HEK293 (cell line): ENCODE measurements at regions not wholly inside any gene's neighbourhood (a gene's known extent, or its start where the extent isn't known, plus 50 kb on each side); places are given as distances from the start of the nearest gene placed in this dataset.
A peak's percentile ranks its signal among the peaks of the same experiment; 100 is the strongest.

Experiments used
- CTCF ChIA-PET: fragments of 350-600 bp; formaldehyde crosslinking; extraction: SDS; loops from one replicate; lab custom pipeline; 2021; ENCODE audit warnings: antibody characterized with exemption; lab: Yijun Ruan, JAX
- POLR2A ChIA-PET: fragments of 300-600 bp; formaldehyde crosslinking; extraction: SDS; loops from one replicate; lab custom pipeline; 2020; ENCODE audit warnings: antibody characterized with exemption, inconsistent platforms; lab: Yijun Ruan, JAX
- H3K27ac ChIP-seq: fragments of 200-500 bp; sonication (Bioruptor generic); 2 replicates; pipeline ENCODE4 v1.5.1; 2014; ENCODE audit warnings: low read depth, low read length, control low read depth, inconsistent platforms; ENCODE audit errors: extremely low read depth
- H3K36me3 ChIP-seq, 2 experiments: fragments of 200-500 bp in 1 of 2; sonication (Bioruptor generic) in 1 of 2; 1 replicate in 1 of 2; 2 replicates in 1 of 2; pipeline ENCODE4 v1.5.1; 2014 to 2017; ENCODE audit warnings: inconsistent platforms in 2 of 2, low read length in 2 of 2; ENCODE audit not compliant: control insufficient read depth in 2 of 2, insufficient read depth in 1 of 2
- H3K4me1 ChIP-seq: fragments of 200-500 bp; sonication (Bioruptor generic); 2 replicates; pipeline ENCODE4 v1.5.1; 2014; ENCODE audit warnings: mild to moderate bottlenecking, low read length, inconsistent platforms; ENCODE audit not compliant: control insufficient read depth, insufficient read depth
- H3K4me3 ChIP-seq: 2 replicates; pipeline ENCODE4 v1.5.1; 2011; ENCODE audit warnings: low read depth, mild to moderate bottlenecking, control low read depth, low read length, moderate library complexity
- H3K9me3 ChIP-seq: fragments of 200-500 bp; sonication (Bioruptor generic); 2 replicates; pipeline ENCODE4 v1.5.1; 2014; ENCODE audit warnings: low read depth, low read length, inconsistent platforms; ENCODE audit not compliant: control insufficient read depth, insufficient read depth
- BCL11B ChIP-seq: fragments of 450-650 bp; formaldehyde crosslinking; IDR thresholded peaks from 2 replicates; pipeline ENCODE4 v1.5.1; 2016; ENCODE audit warnings: low read depth, missing biosample characterization, missing genetic modification characterization
- FEZF1 ChIP-seq: fragments of 450-650 bp; formaldehyde crosslinking; IDR thresholded peaks from 2 replicates; pipeline ENCODE4 v1.5.1; 2016; ENCODE audit warnings: missing biosample characterization, missing genetic modification characterization
- OSR2 ChIP-seq: fragments of 450-650 bp; formaldehyde crosslinking; IDR thresholded peaks from 2 replicates; pipeline ENCODE4 v1.5.1; 2016; ENCODE audit warnings: missing biosample characterization, missing genetic modification characterization
- SCRT2 ChIP-seq: fragments of 450-650 bp; formaldehyde crosslinking; IDR thresholded peaks from 2 replicates; pipeline ENCODE4 v1.5.1; 2016; ENCODE audit warnings: missing biosample characterization, missing genetic modification characterization
- ZIC2 ChIP-seq: fragments of 450-650 bp; formaldehyde crosslinking; IDR thresholded peaks from 2 replicates; pipeline ENCODE4 v1.5.1; 2016; ENCODE audit warnings: missing biosample characterization, missing genetic modification characterization
- ZNF214 ChIP-seq: fragments of 450-650 bp; formaldehyde crosslinking; IDR thresholded peaks from 2 replicates; pipeline ENCODE4 v1.5.1; 2017; ENCODE audit warnings: missing biosample characterization, mild to moderate bottlenecking, missing genetic modification characterization, borderline replicate concordance
- ZNF292 ChIP-seq: fragments of 450-650 bp; formaldehyde crosslinking; IDR thresholded peaks from 2 replicates; pipeline ENCODE4 v1.5.1; 2016; ENCODE audit warnings: low read depth, missing biosample characterization, missing genetic modification characterization, borderline replicate concordance
- ZNF391 ChIP-seq: fragments of 450-650 bp; formaldehyde crosslinking; IDR thresholded peaks from 2 replicates; pipeline ENCODE4 v1.5.1; 2016; ENCODE audit warnings: low read depth, missing biosample characterization, missing genetic modification characterization, borderline replicate concordance
- ZNF394 ChIP-seq: fragments of 450-650 bp; formaldehyde crosslinking; IDR thresholded peaks from 2 replicates; pipeline ENCODE4 v1.5.1; 2016; ENCODE audit warnings: missing biosample characterization, missing genetic modification characterization, mild to moderate bottlenecking, moderate library complexity, borderline replicate concordance
- ZNF416 ChIP-seq: fragments of 450-650 bp; formaldehyde crosslinking; IDR thresholded peaks from 2 replicates; pipeline ENCODE4 v1.5.1; 2016; ENCODE audit warnings: missing biosample characterization, missing genetic modification characterization
- ZNF521 ChIP-seq: fragments of 450-650 bp; formaldehyde crosslinking; IDR thresholded peaks from 2 replicates; pipeline ENCODE4 v1.5.1; 2017; ENCODE audit warnings: missing biosample characterization, mild to moderate bottlenecking, missing genetic modification characterization
- ZNF560 ChIP-seq: fragments of 450-650 bp; formaldehyde crosslinking; IDR thresholded peaks from 2 replicates; pipeline ENCODE4 v1.5.1; 2017; ENCODE audit warnings: missing biosample characterization, missing genetic modification characterization, borderline replicate concordance
- ZNF621 ChIP-seq: fragments of 450-650 bp; formaldehyde crosslinking; IDR thresholded peaks from 2 replicates; pipeline ENCODE4 v1.5.1; 2017; ENCODE audit warnings: missing biosample characterization, missing genetic modification characterization
- ZNF660 ChIP-seq: fragments of 450-650 bp; IDR thresholded peaks from 2 replicates; pipeline ENCODE4 v1.5.1; 2018; ENCODE audit warnings: missing biosample characterization, mild to moderate bottlenecking, missing genetic modification characterization
- ZNF76 ChIP-seq: fragments of 450-650 bp; formaldehyde crosslinking; IDR thresholded peaks from 2 replicates; pipeline ENCODE4; 2016; ENCODE audit warnings: low read depth, missing biosample characterization, missing genetic modification characterization, borderline replicate concordance
- ZNF776 ChIP-seq: fragments of 450-650 bp; formaldehyde crosslinking; IDR thresholded peaks from 2 replicates; pipeline ENCODE4 v1.5.0; 2017; ENCODE audit warnings: missing biosample characterization, missing genetic modification characterization, borderline replicate concordance
- TF ChIP-seq, protein P1 (sequence below): fragments of 450-650 bp; formaldehyde crosslinking; IDR thresholded peaks from 2 replicates; pipeline ENCODE4 v1.5.1; 2016; ENCODE audit warnings: missing biosample characterization, missing genetic modification characterization
- TF ChIP-seq, protein P2 (sequence below): fragments of 450-650 bp; formaldehyde crosslinking; IDR thresholded peaks from 2 replicates; pipeline ENCODE4 v1.5.1; 2017; ENCODE audit warnings: missing biosample characterization, missing genetic modification characterization
- TF ChIP-seq, protein P3 (sequence below): fragments of 450-650 bp; formaldehyde crosslinking; IDR thresholded peaks from 2 replicates; pipeline ENCODE4 v1.5.1; 2016; ENCODE audit warnings: missing biosample characterization, missing genetic modification characterization, borderline replicate concordance
- TF ChIP-seq, protein P4 (sequence below): fragments of 450-650 bp; formaldehyde crosslinking; IDR thresholded peaks from 2 replicates; pipeline ENCODE4 v1.5.1; 2016; ENCODE audit warnings: missing biosample characterization, missing genetic modification characterization

DNA sequence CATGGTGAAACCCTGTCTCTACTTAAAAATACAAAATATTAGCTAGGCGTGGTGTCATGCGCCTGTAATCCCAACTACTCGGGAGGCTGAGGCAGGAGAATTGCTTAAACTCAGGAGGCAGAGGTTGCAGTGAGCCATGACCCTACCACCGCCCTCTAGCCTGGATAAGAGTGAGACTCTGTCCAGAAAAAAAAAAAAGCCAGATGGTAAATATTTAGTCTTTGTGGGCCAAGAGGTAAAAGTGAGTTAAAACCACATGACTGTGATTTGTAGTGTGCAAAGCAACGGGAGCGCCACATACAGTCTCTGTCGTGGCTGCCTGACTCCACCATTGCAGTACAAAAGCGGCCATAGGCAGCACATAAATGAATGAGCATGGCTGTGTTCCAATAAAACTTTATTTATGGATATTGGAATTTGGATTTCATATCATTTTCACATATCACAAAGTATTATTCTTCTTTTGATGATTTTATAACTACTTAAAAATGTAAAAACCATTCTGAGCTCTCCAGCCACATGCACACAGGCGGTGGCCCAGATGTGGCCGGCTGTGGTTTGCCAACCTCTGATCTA is 51.8 kb upstream of the CASZ1 start:
- no peak for TF ChIP-seq ZNF521 (tag by site-specific recombination)
- no peak for TF ChIP-seq FEZF1
- TF ChIP-seq SCRT2 (tag by site-specific recombination), result no peak
- no peak for TF ChIP-seq ZNF214 (tag by site-specific recombination)
- TF ChIP-seq ZNF621 (tag by site-specific recombination), result no peak
- TF ChIP-seq, protein P1, sequence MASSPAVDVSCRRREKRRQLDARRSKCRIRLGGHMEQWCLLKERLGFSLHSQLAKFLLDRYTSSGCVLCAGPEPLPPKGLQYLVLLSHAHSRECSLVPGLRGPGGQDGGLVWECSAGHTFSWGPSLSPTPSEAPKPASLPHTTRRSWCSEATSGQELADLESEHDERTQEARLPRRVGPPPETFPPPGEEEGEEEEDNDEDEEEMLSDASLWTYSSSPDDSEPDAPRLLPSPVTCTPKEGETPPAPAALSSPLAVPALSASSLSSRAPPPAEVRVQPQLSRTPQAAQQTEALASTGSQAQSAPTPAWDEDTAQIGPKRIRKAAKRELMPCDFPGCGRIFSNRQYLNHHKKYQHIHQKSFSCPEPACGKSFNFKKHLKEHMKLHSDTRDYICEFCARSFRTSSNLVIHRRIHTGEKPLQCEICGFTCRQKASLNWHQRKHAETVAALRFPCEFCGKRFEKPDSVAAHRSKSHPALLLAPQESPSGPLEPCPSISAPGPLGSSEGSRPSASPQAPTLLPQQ (tag by site-specific recombination), result no peak
- TF ChIP-seq, protein P2, sequence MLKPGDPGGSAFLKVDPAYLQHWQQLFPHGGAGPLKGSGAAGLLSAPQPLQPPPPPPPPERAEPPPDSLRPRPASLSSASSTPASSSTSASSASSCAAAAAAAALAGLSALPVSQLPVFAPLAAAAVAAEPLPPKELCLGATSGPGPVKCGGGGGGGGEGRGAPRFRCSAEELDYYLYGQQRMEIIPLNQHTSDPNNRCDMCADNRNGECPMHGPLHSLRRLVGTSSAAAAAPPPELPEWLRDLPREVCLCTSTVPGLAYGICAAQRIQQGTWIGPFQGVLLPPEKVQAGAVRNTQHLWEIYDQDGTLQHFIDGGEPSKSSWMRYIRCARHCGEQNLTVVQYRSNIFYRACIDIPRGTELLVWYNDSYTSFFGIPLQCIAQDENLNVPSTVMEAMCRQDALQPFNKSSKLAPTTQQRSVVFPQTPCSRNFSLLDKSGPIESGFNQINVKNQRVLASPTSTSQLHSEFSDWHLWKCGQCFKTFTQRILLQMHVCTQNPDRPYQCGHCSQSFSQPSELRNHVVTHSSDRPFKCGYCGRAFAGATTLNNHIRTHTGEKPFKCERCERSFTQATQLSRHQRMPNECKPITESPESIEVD (tag by site-specific recombination), result no peak
- no peak for TF ChIP-seq ZNF660
- no peak for TF ChIP-seq ZNF560 (tag by site-specific recombination)
- TF ChIP-seq ZNF391 (tag by site-specific recombination), result no peak
- no peak for TF ChIP-seq ZNF416 (tag by site-specific recombination)
- no peak for TF ChIP-seq OSR2 (tag by site-specific recombination)
- TF ChIP-seq ZNF394 (tag by site-specific recombination), result no peak
- TF ChIP-seq, all 188 proteins: peak for 0
- no peak overlapping the region for H3K4me3 ChIP-seq
- no peaks in the 10 kb centered on the region for H3K36me3 ChIP-seq
- no peaks in the 10 kb centered on the region for H3K9me3 ChIP-seq
- ChIA-PET POLR2A (no interaction called here), CTCF (no interaction called here)
- H3K27ac ChIP-seq, result no peak overlapping the region
- no peaks in the 10 kb centered on the region for H3K4me1 ChIP-seq

DNA sequence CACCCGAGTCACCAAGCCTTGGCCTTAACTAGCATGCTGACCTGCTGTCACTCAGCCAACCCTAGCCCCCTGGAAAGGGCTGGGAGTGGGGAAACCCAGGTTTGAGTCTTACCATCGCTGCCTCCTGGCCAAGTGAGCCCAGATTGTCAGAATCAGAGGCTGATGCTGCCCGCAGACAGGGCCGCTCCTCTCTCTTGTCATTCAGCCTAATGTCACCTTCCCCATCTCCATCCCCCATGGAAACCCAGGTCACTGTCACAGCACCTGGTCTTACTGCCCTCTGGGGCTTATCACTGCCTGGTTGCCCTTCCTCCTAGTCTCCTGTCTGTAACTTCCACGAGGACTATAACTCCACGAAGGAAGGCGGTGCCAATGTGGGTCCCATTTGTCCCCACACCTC is 53.6 kb upstream of the CASZ1 start:
- no peaks in the 10 kb centered on the region for H3K36me3 ChIP-seq
- no peak overlapping the region for H3K27ac ChIP-seq
- TF ChIP-seq BCL11B (tag by site-specific recombination), result no peak
- 0 out of 2 replicates have a peak, but pooled peaks have one; percentile 12 for TF ChIP-seq ZIC2 (tag by site-specific recombination)
- ChIA-PET POLR2A (no interaction called here), CTCF (interaction anchor here (0.6 kb wide), 1 partner anchor 90 kb away, joined by 3 read pairs; no protein-coding TSS in a partner anchor)
- no peaks in the 10 kb centered on the region for H3K4me1 ChIP-seq
- no peaks in the 10 kb centered on the region for H3K9me3 ChIP-seq
- no peak overlapping the region for H3K4me3 ChIP-seq

DNA sequence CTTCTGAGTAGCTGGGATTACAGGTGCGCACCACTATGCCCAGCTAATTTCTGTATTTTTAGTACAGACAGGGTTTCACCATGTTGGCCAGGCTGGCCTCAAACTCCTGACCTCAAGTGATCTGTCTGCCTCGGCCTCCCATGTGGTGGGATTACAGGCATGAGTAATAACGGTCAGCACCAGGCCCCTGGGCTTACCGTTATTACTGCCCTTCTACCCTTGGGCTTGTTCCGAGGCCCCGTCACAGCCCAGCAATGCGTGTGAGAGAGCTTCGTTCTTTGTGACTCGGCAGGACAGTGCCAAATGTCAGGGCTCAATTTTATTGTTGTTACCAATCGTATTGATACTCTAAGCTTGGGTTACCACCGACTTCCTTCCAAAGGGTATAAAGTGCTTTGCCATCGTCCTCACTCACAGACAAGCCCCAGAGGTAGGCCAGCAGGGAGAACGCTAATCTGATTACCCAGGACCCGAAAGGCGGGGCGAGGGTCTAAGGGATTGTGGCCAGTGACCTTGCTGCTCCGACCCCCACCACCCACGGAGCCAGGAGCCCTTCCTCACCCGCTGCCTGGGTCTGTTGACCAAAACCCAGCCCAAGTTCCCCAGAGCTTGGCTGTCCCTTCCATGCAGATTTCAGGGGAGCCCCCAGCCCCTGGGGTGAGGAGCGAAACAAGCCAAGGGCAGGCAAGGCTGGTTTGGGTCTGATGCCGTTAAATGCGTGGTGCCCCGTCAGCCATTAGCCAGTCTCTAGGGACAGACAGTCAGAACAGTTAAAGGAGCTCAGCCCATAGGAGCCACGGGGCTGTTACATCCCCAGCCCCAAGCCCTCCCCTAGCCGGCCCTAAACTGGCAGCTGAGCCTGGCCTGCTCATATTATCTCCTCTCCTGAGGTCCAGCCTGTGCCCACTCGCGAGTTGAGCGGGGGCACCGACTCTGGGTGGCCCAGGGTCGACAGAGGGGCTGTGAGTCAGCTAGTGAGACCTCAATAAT is 54.9 kb upstream of the CASZ1 start:
- Histone ChIP-seq H3K9me3 (no peaks in the 10 kb centered on the region), H3K27ac (no peak overlapping the region), H3K4me1 (no peaks in the 10 kb centered on the region), H3K4me3 (no peak overlapping the region), H3K36me3 (no peaks in the 10 kb centered on the region)
- POLR2A ChIA-PET, result interaction anchor here (0.6 kb wide), 1 partner anchor 17 kb away, joined by 3 read pairs; no protein-coding TSS in a partner anchor
- CTCF ChIA-PET, result interaction anchor here (0.6 to 1.0 kb wide), 2 partner anchors 16 to 176 kb away, joined by 3 to 5 read pairs; no protein-coding TSS in a partner anchor
- TF ChIP-seq, protein P3, sequence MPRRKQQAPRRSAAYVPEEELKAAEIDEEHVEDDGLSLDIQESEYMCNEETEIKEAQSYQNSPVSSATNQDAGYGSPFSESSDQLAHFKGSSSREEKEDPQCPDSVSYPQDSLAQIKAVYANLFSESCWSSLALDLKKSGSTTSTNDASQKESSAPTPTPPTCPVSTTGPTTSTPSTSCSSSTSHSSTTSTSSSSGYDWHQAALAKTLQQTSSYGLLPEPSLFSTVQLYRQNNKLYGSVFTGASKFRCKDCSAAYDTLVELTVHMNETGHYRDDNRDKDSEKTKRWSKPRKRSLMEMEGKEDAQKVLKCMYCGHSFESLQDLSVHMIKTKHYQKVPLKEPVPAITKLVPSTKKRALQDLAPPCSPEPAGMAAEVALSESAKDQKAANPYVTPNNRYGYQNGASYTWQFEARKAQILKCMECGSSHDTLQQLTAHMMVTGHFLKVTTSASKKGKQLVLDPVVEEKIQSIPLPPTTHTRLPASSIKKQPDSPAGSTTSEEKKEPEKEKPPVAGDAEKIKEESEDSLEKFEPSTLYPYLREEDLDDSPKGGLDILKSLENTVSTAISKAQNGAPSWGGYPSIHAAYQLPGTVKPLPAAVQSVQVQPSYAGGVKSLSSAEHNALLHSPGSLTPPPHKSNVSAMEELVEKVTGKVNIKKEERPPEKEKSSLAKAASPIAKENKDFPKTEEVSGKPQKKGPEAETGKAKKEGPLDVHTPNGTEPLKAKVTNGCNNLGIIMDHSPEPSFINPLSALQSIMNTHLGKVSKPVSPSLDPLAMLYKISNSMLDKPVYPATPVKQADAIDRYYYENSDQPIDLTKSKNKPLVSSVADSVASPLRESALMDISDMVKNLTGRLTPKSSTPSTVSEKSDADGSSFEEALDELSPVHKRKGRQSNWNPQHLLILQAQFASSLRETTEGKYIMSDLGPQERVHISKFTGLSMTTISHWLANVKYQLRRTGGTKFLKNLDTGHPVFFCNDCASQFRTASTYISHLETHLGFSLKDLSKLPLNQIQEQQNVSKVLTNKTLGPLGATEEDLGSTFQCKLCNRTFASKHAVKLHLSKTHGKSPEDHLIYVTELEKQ (tag by site-specific recombination), result no peak
- TF ChIP-seq, protein P4, sequence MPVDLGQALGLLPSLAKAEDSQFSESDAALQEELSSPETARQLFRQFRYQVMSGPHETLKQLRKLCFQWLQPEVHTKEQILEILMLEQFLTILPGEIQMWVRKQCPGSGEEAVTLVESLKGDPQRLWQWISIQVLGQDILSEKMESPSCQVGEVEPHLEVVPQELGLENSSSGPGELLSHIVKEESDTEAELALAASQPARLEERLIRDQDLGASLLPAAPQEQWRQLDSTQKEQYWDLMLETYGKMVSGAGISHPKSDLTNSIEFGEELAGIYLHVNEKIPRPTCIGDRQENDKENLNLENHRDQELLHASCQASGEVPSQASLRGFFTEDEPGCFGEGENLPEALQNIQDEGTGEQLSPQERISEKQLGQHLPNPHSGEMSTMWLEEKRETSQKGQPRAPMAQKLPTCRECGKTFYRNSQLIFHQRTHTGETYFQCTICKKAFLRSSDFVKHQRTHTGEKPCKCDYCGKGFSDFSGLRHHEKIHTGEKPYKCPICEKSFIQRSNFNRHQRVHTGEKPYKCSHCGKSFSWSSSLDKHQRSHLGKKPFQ (tag by site-specific recombination), result no peak
- TF ChIP-seq ZNF776 (tag by site-specific recombination) (no peak), ZNF76 (tag by site-specific recombination) (no peak), ZNF292 (tag by site-specific recombination) (no peak)
